Vagina (tissue), 2 donors: ENCODE measurements at regions not wholly inside any gene's neighbourhood (a gene's known extent, or its start where the extent isn't known, plus 50 kb on each side); places are given as distances from the start of the nearest gene placed in this dataset.

Experiments used
- POLR2A ChIP-seq, 2 donors: fragments of 450-650 bp; IDR thresholded peaks; one replicate each; pipeline ENCODE4 v1.6.1; 2017; ENCODE audit warnings: antibody characterized with exemption in 2 of 2, mild to moderate bottlenecking in 2 of 2, moderate library complexity in 2 of 2
- TF ChIP-seq, protein P1 (sequence below), 3 experiments: fragments of 450-650 bp in 2 of 3; fragments of 200-600 bp in 1 of 3; sonication (generic) in 1 of 3; IDR thresholded peaks; one replicate each; pipeline ENCODE4 v1.5.1; 2017 to 2019; ENCODE audit warnings: antibody characterized with exemption in 3 of 3, mild to moderate bottlenecking in 2 of 3, moderate library complexity in 2 of 3

DNA sequence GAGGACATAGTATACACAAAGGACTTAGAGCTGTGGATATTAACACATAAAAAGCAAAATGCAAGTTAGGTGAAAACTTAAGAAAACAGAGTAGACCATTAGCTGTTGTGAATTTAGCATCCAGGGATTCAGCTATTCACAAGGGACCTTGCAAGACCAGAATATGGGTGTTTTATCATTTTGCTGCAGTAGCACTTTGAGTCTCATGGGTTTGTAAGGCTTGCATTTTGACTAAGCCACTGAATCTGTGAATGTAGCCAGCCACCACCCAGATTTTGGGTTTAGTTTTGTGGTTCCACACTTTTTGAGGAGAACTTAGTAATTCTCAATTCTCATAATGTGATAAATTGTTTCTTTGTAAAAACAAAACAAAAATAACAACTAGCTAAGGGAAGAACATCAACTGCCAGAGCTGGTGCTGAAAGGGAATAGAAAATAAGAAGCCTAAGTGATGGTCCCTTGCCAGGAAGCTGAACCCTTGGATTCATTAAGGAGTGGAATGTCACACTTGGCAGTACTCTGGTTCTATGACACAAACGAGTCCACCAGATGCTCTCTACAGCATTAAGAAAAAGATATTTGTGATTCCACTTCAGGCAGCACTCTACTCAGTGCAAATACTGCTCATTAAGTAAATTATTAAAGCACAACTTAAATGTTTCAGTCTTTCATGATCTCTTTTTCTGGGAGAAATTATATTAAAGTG, 557.4 kb upstream of the ZNF462 start:
- TF ChIP-seq, protein P1, sequence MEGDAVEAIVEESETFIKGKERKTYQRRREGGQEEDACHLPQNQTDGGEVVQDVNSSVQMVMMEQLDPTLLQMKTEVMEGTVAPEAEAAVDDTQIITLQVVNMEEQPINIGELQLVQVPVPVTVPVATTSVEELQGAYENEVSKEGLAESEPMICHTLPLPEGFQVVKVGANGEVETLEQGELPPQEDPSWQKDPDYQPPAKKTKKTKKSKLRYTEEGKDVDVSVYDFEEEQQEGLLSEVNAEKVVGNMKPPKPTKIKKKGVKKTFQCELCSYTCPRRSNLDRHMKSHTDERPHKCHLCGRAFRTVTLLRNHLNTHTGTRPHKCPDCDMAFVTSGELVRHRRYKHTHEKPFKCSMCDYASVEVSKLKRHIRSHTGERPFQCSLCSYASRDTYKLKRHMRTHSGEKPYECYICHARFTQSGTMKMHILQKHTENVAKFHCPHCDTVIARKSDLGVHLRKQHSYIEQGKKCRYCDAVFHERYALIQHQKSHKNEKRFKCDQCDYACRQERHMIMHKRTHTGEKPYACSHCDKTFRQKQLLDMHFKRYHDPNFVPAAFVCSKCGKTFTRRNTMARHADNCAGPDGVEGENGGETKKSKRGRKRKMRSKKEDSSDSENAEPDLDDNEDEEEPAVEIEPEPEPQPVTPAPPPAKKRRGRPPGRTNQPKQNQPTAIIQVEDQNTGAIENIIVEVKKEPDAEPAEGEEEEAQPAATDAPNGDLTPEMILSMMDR (IDR thresholded peaks at IDR 0.05), result no peak
- no peak for TF ChIP-seq POLR2A (IDR thresholded peaks at IDR 0.05)
